ENCODE measurements at regions not wholly inside any gene's neighbourhood (a gene's known extent, or its start where the extent isn't known, plus 50 kb on each side); places are given as distances from the start of the nearest gene placed in this dataset.
"Not testable (repeated sequence)": the region's sequence is repeated elsewhere in the genome, so short reads cannot be mapped to it uniquely, and the experiment has no call there.

- no peak for DNase-seq
Measured at GRCh38 chr12:38016602-38017001, 300.0 kb upstream of the ALG10B start.

GRCh38 chr12:38025916-38026315 lies 290.7 kb upstream of the ALG10B start:
- no peak for DNase-seq

- DNase-seq, result no peak
Measured at GRCh38 chr12:38053113-38053512, 263.5 kb upstream of the ALG10B start.

- peak; percentile 49 for DNase-seq
Measured at GRCh38 chr12:38053655-38054464, 262.7 kb upstream of the ALG10B start.

- no peak for DNase-seq
Measured at GRCh38 chr12:38056701-38057689, 259.6 kb upstream of the ALG10B start.

GRCh38 chr12:38099686-38100085 lies 216.9 kb upstream of the ALG10B start:
- DNase-seq, result no peak

- DNase-seq, result no peak
Measured at GRCh38 chr12:38101753-38102152, 214.8 kb upstream of the ALG10B start.

- no peak for DNase-seq
Measured at GRCh38 chr12:38102197-38102596, 214.4 kb upstream of the ALG10B start.

- no peak for DNase-seq
Measured at GRCh38 chr12:38110026-38110699, 206.4 kb upstream of the ALG10B start.

- no peak for DNase-seq
Measured at GRCh38 chr12:38113991-38114390, 202.6 kb upstream of the ALG10B start.

- DNase-seq, result no peak
Measured at GRCh38 chr12:38116968-38117367, 199.6 kb upstream of the ALG10B start.

- DNase-seq, result no peak
Measured at GRCh38 chr12:38118632-38119031, 197.9 kb upstream of the ALG10B start.

GRCh38 chr12:38120438-38120837 lies 196.1 kb upstream of the ALG10B start:
- no peak for DNase-seq

GRCh38 chr12:38123028-38123427 lies 193.5 kb upstream of the ALG10B start:
- not testable (repeated sequence) for DNase-seq

- DNase-seq, result no peak
Measured at GRCh38 chr12:38123566-38124246, 192.9 kb upstream of the ALG10B start.

GRCh38 chr12:38124247-38125012 lies 192.1 kb upstream of the ALG10B start:
- no peak for DNase-seq

- DNase-seq, result no peak
Measured at GRCh38 chr12:38132139-38132538, 184.4 kb upstream of the ALG10B start.

GRCh38 chr12:38137287-38137686 lies 179.3 kb upstream of the ALG10B start:
- DNase-seq, result no peak

- no peak for DNase-seq
Measured at GRCh38 chr12:38137716-38138115, 178.9 kb upstream of the ALG10B start.

GRCh38 chr12:38138225-38139221 lies 178.1 kb upstream of the ALG10B start:
- DNase-seq, result no peak

All from NCI-H2171 (cell line).